UCSD-AML1 (cell line): ENCODE measurements at regions not wholly inside any gene's neighbourhood (a gene's known extent, or its start where the extent isn't known, plus 50 kb on each side); places are given as distances from the start of the nearest gene placed in this dataset.

ENCODE experiments used
- DNase-seq: peaks from one replicate; lab custom pipeline; 2025; ENCODE audit not compliant: unreplicated experiment; lab: John Stamatoyannopoulos, UW

DNA sequence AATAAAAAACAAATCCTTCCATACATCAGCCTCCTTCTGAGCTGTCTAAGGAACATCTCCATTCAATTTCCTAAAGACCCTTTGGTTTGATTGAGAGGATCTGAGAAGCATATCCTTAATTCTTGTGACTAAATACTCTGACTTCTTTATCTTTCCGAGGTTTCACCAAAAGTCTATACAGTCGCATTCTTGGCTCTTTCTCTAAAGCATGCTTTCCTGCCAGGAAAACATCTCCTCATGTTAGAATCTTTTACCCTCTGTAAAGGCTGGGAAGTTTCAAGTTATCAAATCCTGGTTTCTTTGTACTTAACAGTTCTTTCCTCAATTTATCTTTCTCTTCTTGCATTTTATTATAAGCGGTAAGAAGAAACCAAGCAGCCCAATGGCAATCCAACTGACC lies 630.4 kb downstream of the PTPRC start:
- DNase-seq, result no peak

DNA sequence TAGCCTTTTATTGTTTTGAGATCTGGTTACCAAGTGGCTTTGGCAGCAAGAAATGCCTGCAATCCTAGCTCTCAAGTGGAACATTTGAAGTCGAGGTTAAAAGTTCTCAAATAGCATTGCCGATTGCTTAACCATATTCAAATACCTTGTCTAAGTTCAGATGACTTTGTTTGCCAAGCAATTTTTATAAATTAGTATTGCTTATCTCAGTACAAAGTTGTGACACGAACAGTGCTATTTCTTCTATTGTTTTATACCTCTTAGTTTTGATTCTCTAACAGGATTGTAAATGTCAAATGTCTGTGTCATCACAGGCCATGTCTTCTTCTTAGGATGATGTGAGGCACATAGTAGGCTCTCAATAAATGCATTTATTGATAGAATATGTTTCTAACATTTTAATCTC lies 633.3 kb downstream of the PTPRC start:
- DNase-seq, result no peak

DNA sequence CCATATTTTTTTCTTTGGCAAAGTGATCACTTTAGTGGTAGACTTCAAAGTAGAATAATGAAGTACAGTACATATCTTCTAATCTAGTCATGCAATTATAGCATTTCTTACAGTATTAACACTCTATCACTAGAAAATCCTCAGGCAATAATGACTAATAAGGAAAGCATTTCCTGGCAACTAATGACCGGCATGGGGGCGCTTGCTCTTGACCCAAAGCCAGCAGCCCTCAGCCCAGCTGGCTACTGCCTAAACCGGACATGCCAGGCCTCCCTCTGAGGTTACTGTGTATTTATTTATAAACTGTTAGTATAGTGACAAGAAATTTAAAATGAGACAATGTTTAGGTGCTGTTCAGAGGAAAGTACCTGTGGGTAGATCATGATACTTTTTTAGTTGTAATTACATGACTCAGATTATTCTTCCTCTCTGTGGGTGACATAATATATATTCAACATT lies 633.8 kb downstream of the PTPRC start:
- peak; percentile 5 for DNase-seq

DNA sequence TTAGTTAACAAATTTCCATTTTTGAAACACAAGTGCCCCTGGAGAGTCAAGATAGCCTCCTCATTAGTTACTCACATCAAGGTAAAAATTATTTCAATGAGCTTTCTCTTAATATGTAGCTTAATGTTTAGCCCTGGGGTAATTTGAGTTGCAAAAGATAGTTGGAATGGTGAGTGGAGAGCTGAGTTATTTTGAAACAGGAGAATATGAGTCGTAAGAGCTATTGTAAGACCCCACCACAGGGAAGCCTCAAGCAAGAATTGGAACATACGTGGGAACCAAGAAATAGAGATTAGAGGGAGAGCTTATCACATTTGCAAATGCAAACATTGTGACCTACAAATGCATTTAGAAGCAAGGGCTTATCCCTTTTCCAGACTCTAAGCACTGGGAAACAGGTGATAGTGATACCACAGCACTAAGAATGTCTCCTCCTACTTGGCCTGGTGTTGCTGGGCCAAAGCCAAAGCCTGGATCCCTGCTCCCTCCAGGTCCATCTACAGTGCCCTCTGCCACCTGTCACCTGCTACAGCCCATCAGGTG lies 635.1 kb downstream of the PTPRC start:
- DNase-seq, result peak; percentile 5

DNA sequence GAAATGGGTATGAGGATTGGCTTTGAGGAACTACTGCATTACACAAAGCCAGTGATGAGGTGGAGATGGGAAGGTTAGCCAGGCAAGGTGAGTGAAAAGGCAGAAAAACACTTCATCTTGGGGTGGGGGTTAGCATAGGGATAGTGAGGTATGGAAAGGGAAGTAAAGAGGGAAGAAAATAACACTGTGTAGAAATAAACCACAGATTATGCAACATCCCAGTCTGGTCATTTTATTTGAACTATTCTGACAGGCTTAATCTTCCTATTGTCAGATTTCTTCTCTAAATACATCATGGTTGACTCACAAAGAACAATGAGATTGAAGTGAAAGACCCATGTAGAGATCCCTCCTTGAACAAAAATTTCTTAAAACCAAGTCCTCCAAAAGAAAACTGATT lies 640.2 kb downstream of the PTPRC start:
- DNase-seq, result peak; percentile 7

DNA sequence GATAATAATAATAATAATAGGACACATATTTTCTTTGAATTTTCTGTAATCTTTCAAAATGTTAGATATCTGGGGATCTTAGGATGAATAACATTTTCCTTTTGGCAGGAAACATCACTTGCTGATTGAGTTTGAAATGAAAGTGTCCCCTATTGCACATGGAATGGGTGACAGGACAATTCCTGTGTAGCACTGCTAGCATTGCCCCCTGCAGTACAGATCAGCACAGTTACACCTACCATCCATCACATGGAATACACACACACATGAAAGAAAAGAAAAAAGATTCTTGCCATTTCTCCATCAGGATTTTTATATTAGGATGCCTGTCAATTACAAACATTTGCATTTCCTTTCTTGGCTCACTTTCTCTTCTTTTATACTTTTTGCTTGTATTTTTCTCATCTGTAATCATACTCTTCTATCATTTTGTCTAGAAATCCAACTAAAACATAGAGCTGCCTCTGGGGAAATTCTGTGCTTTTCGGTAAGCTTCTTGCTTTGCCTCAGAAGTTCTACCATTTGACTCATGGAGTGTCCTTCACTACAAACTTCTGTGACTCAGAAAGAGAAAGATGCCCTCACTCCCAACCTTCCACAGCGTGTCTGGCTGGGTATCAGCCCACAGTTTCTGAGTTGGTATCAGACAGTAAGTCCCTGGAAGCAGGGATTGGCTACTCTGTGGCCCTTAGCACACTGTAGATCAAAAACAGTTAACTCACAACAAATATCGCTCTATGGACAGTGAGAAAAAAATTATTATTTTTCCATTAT lies 641.2 kb downstream of the PTPRC start:
- DNase-seq, result peak; percentile 3

DNA sequence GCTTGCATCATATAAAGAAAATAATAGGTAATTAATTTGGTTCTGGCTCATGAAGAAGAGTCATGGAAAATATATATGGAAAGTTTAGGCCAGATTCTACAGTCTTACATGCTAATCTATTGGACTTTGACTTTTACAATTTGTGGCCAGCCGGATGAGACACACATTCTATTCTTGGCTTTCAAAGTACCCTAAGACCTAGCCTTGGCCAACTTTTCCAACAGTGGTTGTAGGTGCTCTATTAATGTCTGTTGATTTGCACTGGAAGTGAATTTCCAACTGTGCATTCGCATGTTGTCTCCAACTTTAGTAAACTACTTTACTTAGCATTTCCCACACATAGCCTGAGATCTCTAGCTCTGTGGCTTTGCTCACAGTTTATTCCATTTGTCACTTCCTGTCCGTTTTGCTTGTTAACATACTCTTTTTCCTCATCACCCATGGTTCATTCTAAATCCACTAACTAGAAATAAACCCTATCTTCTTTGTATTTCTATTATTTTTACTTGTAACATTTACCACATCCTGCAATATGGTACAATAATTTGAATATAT lies 644.0 kb downstream of the PTPRC start:
- peak; percentile 6 for DNase-seq

DNA sequence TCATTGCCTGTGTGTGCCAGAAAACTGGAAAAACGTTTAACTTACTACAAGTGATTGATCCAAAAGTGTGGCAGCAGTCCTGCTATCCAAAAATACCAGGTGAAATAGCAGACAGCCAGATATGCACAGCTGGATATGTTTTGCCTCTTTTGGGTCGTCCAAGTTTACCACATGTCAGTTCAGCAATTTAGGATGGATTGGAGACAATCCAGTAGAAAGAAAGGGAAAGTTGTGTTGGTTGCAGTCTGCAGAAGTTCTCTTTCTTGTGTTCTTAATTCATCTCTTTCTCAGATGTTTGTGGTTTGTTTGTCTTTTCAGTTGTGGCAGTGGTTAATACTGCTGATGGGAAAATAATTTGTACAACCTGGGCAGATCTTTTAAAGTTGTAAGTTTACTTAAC lies 645.0 kb downstream of the PTPRC start:
- no peak for DNase-seq

DNA sequence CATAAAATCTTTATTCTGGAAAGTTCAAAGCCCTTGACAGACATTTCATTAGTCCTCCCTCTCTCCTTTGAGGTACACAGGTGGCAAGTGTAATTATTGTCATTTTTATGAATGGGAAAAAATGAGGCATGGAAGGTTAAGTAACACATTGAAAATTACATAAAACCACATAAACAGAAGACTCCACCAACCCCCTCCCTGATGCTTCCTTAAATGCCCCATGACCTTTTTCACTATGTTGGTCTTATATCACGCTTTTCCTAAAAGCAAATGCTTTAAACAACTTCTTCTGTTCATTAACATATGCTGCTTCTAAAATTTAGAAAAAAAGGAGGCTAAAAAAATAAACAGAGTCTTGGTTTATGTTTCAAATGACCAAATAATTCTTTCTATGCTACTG lies 648.4 kb downstream of the PTPRC start:
- no peak for DNase-seq

DNA sequence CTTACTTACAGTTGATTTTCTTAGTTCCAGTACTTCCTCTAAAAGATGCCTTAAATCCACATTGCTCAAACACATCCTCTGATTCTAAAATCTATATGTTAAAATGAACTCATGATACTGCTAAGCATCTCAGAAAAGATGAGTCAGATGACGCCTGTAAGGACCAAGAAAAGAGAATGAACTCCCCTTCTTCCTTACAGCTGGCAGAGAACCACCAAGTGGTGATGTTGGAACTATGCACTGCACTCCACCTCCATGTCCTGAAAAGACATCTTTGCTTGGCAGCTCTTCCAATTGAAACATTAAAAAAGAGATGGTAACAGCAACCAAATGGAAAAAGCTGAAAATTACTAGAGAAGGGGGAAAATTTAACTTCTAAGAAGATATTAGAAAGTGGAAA lies 648.8 kb downstream of the PTPRC start:
- no peak for DNase-seq

DNA sequence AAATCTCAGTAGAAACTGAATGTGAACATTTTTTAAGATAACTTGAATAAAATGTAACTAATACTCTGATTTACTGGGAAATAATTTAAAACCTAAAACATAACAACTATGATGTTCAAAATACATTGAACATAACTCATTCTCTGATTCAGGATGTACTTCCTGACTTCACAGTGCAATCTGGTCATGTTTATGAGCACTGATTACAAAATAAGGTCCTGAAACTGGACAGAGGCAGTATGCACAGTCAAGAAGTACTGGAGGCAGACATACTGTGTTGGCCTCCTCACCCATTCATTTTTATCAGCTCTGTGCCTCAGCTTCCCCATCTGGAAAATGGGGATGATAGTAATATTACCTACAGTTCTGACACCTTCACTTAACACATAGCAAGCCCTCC lies 651.3 kb downstream of the PTPRC start:
- DNase-seq, result no peak

DNA sequence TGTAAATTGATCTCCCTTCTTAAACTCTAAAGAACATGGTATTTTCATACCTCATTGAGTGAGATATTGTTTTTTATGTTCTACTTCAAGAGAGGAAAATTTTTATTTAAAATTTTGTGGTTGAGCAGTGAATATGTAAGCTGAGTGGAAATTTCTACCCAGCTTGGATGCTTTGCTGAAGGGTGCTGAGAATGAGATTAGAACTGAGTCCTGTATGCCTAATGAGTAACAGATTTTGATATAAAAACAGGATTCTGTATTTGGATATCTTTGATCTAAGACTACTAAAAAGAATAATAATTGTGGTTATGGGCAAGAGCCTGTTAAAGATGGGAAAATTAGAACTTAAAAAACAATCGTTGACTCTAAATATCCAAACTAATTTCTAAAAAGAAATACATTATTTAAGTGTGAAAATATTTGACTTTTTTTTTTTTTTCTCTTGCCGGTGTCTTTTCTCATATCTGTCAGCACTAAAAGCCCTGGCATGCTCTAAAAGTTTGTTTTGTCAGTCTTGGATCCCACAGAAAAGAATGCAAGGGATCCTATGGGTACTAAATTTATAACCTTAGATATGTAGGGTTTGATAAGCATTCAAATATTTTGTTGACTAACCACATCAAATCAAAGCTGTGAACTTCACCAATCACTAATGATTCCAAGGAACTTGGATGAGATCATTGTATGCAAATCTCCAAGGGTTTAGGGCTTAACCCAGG lies 652.3 kb downstream of the PTPRC start:
- no peak for DNase-seq

DNA sequence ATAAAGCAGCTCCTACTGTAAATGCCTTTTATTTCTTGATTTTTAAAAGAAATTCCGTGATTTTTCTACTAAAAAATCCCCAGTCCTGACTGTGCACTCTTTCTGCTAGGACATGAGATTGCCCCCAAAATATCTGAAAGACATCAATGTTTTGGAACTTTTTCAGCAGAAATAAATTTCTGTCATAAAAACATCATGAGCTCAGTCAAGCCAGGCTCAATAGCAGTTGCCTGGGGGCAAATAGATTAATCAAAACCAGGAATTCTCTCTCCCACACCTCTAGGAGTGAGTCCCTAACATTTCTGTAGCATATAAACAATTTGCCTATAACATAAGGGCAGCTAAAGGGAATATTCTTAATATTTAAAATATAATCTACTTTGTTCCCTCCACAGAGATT lies 654.1 kb downstream of the PTPRC start:
- no peak for DNase-seq

DNA sequence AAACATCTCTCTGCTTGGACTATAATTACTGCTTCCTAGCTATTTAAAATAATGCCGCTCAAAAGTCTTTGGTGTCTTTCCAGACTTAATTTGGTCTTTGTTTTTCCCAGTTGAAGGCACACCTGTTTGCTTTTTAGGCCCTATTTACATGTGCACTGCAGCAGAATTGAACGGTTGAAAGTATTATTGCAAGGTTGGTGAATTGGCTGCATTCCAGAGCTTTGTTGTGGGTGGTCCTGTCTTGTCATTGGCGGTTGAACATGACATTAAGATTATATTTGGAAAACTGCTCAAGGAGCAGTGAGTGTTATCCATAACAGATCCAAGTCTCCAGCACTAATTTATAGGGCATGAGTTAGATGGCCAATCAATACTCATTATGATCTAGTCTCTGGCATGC lies 656.3 kb downstream of the PTPRC start:
- no peak for DNase-seq

DNA sequence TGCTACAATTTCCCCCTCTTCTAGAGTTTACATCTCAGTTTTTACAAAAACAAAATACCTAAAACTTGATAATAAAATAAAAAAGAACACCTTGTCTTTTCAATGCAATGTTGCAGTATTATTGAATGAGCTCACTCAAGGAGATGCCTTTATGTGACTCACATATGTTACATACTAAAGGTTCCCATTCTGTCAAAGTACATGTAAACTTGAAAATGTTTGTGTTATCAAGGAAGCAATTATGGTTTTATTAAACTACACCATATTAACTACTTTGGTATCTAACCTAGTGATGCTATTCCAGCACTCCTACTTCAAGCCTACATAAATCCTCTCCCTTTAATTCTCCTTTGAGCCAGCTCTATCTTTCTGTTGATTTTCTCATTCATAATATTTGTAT lies 658.3 kb downstream of the PTPRC start:
- DNase-seq, result no peak

DNA sequence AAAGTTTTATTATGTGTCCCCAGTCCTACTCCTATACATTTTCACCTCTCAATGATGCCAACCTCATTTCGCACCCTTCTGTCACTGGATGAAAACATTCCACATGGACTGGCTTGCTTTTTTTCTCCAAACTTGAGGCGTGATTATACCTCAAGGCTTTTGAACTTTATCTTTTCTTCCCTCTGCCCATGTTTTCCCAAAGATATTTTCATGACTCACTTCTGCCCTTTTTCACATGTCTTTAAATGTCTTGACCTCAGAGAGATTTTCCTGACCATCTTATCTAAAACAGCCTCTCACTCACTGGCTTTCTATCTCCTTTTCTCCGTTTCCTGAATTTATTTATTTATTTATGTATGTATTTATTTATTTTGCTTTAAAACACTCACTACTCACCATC lies 659.0 kb downstream of the PTPRC start:
- DNase-seq, result no peak

DNA sequence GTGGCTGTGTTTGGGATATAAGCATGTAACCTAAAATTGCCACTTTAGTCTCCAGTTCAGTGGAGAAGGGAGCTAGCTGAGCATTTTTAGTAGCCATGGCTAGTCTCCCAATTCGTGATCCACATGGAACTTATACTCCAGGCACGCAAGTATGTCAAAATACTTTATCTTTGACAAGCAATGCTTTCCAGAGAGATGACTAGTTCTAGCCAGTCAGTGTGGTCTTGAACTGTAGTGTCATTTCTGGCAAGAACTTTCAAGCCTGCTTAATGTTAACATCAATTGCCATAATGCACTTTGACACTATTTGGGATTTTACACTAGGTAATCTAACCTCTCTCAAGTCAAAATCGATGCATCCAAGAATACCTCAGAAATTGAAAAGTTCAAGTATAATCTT lies 660.0 kb downstream of the PTPRC start:
- no peak for DNase-seq

DNA sequence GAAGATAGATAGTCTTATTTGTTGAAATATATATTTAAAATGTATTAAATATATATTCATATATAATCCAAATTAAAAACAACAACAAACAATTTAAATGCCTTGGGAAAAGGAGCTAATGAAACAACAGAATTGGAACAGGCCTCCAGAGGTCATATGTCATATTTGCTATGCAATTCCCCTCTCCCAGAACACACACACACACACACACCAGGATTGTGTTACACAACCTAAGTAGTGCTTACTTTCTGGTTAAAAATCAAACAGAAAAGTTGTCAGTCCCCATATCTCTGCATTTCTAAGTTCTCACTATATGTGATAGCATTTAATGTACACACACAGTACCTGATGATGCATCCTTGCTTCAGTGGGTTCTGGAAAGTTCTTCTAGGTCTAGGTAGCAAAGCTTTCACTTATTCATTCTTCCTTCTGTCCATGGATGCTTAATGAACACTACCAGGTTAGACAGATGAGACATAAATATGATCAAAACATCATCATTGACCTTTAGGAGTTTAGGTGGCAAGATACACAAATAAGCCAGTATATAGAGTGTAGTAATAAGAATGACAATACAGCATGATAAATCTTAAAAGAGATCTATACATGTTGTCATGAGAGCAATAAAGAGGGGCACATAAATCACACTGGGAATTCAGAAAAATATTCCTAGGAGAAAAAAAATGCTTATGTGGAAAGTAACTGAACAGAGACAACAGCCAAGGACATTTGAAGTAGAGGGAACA lies 662.8 kb downstream of the PTPRC start:
- DNase-seq, result no peak

DNA sequence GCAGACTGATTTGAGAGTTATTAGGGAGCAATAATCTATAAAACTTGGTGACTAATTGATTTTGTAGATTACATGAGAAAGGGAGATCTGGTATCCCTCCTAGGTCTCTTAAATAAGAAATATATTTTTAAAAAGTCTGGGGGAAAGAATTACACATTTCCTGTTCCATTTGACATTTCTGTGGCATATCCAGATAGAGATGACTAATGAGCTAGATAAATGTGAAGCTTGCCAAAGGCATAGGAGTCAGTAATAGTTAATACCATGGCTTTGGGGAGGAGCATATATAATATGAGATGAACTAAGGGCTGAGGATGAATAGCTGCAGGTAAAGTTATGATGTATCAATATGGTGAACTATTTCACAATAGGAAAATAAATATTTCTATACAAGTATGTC lies 663.7 kb downstream of the PTPRC start:
- no peak for DNase-seq

DNA sequence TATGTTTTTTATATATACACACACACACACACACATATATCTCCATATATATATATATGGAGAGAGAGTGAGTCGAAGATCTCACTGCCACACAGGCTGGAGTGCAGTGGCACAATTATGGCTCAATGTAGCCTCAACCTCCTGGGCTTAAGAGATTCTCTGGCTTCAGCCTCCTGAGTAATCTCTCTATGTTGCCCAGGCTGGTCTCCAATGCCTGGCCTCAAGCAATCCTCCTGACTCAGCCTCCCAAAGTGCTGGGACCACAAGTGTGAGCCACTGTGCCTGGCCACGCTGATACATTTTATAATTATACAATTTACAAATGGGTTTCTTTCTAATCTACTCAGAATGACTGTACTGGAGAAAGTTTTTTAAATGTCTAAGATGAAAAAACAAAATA lies 664.2 kb downstream of the PTPRC start:
- DNase-seq, result peak; percentile 9

DNA sequence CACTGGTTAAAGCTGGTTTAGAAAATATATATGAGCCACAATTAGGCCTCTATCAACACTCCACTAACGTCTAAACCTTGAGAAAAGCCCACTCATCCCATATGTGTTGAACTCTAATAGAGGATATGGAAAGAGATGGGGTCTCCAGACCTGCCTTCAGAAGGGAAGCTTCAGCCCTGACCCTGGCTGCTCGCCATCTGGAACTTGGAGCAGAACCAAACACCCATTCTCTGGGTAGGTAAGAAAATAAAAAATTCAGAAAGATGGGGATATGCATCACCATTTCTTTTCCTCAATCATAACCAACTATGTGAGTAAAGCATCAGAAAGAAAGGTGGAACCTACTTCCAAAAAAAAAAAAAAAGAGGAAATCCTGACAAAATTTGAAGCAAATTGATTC lies 666.2 kb downstream of the PTPRC start:
- no peak for DNase-seq
